ENCODE measurements at regions not wholly inside any gene's neighbourhood (a gene's known extent, or its start where the extent isn't known, plus 50 kb on each side); places are given as distances from the start of the nearest gene placed in this dataset.
"Not testable (repeated sequence)": the region's sequence is repeated elsewhere in the genome, so short reads cannot be mapped to it uniquely, and the experiment has no call there.

DNA sequence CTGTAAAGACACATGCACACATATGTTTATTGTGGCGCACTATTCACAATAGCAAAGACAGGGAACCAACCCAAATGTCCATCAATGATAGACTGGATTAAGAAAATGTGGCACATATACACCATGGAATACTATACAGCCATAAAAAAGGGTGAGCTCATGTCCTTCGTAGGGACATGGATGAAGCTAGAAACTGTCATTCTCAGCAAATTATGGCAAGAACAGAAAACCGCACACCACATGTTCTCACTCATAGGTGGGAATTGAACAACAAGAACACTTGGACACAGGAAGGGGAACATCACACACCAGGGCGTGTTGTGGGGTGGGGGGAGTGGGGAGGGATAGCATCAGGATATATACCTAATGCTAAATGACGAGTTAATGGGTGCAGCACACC is 304.9 kb upstream of the NRSN1 start:
- TF ChIP-seq POLR2A (IDR thresholded peaks at IDR 0.05) = not testable (repeated sequence)
- TF ChIP-seq, protein P1, sequence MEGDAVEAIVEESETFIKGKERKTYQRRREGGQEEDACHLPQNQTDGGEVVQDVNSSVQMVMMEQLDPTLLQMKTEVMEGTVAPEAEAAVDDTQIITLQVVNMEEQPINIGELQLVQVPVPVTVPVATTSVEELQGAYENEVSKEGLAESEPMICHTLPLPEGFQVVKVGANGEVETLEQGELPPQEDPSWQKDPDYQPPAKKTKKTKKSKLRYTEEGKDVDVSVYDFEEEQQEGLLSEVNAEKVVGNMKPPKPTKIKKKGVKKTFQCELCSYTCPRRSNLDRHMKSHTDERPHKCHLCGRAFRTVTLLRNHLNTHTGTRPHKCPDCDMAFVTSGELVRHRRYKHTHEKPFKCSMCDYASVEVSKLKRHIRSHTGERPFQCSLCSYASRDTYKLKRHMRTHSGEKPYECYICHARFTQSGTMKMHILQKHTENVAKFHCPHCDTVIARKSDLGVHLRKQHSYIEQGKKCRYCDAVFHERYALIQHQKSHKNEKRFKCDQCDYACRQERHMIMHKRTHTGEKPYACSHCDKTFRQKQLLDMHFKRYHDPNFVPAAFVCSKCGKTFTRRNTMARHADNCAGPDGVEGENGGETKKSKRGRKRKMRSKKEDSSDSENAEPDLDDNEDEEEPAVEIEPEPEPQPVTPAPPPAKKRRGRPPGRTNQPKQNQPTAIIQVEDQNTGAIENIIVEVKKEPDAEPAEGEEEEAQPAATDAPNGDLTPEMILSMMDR (IDR thresholded peaks at IDR 0.05) = not testable (repeated sequence)
